ENCODE measurements at regions not wholly inside any gene's neighbourhood (a gene's known extent, or its start where the extent isn't known, plus 50 kb on each side); places are given as distances from the start of the nearest gene placed in this dataset.

- TF ChIP-seq EZH2phosphoT487 (IDR thresholded peaks at IDR 0.05; ENCODE audit: borderline replicate concordance, low read depth, low read length) (no peak), CTCF (conservative IDR thresholded peaks at IDR 0.05; ENCODE audit: low read length) (no peak)
- H3K36me3 ChIP-seq (ENCODE audit: insufficient read depth, low read length) = no peaks in the 10 kb centered on the region
- H3K4me2 ChIP-seq (ENCODE audit: low read length) = no peak overlapping the region
- no peaks in the 10 kb centered on the region for H3K4me1 ChIP-seq (ENCODE audit: insufficient read depth, low read length, poor library complexity, severe bottlenecking)
- no TSS peak for BruUV-seq (replicated peaks)
- no peaks in the 10 kb centered on the region for H3K9me2 ChIP-seq (ENCODE audit: insufficient read depth, low read length)
- no peaks in the 10 kb centered on the region for H3K9me3 ChIP-seq (ENCODE audit: low read length)
- ChIA-PET POLR2A (no interaction called here), CTCF (ENCODE audit: unreplicated experiment) (no interaction called here)
- DNase-seq (ENCODE audit: low spot score) = no peak
- H3K79me2 ChIP-seq (ENCODE audit: insufficient read depth, low read depth, low read length) = no peaks in the 10 kb centered on the region
- intact Hi-C loops (cut with micrococcal nuclease; ENCODE audit: unreplicated experiment) = no loop called here
- H2AFZ ChIP-seq (ENCODE audit: low read length) = no peak overlapping the region
- no peak overlapping the region for H3K27ac ChIP-seq (ENCODE audit: low read depth, low read length, poor library complexity, severe bottlenecking)
- no peaks in the 10 kb centered on the region for H4K20me1 ChIP-seq (ENCODE audit: insufficient read depth, low read length)
- no peak overlapping the region for H3K4me3 ChIP-seq (ENCODE audit: low read depth, low read length, poor library complexity, severe bottlenecking)
Measured at GRCh38 chr5:167750586-167750985, 540.9 kb upstream of the WWC1 start.

- BruUV-seq (replicated peaks) = no TSS peak
- no peak overlapping the region for H3K4me3 ChIP-seq (ENCODE audit: low read depth, low read length, poor library complexity, severe bottlenecking)
- intact Hi-C loops (cut with micrococcal nuclease; ENCODE audit: unreplicated experiment) = no loop called here
- H3K36me3 ChIP-seq (ENCODE audit: insufficient read depth, low read length) = no peaks in the 10 kb centered on the region
- H3K4me1 ChIP-seq (ENCODE audit: insufficient read depth, low read length, poor library complexity, severe bottlenecking) = no peaks in the 10 kb centered on the region
- DNase-seq (ENCODE audit: low spot score) = no peak
- TF ChIP-seq CTCF (conservative IDR thresholded peaks at IDR 0.05; ENCODE audit: low read length) (no peak), EZH2phosphoT487 (IDR thresholded peaks at IDR 0.05; ENCODE audit: borderline replicate concordance, low read depth, low read length) (no peak)
- H2AFZ ChIP-seq (ENCODE audit: low read length) = no peak overlapping the region
- H3K9me2 ChIP-seq (ENCODE audit: insufficient read depth, low read length) = no peaks in the 10 kb centered on the region
- no peaks in the 10 kb centered on the region for H3K9me3 ChIP-seq (ENCODE audit: low read length)
- POLR2A ChIA-PET = no interaction called here
- CTCF ChIA-PET (ENCODE audit: unreplicated experiment) = no interaction called here
- H3K79me2 ChIP-seq (ENCODE audit: insufficient read depth, low read depth, low read length) = no peaks in the 10 kb centered on the region
- H3K27ac ChIP-seq (ENCODE audit: low read depth, low read length, poor library complexity, severe bottlenecking) = no peak overlapping the region
- no peak overlapping the region for H3K4me2 ChIP-seq (ENCODE audit: low read length)
- no peaks in the 10 kb centered on the region for H4K20me1 ChIP-seq (ENCODE audit: insufficient read depth, low read length)
Measured at GRCh38 chr5:167752936-167753335, 538.5 kb upstream of the WWC1 start.

GRCh38 chr5:167753725-167754490 is 537.5 kb upstream of the WWC1 start:
- no TSS peak for BruUV-seq (replicated peaks)
- Histone ChIP-seq H3K9me2 (ENCODE audit: insufficient read depth, low read length) (no peaks in the 10 kb centered on the region), H3K4me2 (ENCODE audit: low read length) (no peak overlapping the region), H4K20me1 (ENCODE audit: insufficient read depth, low read length) (no peaks in the 10 kb centered on the region), H3K4me3 (ENCODE audit: low read depth, low read length, poor library complexity, severe bottlenecking) (no peak overlapping the region), H3K4me1 (ENCODE audit: insufficient read depth, low read length, poor library complexity, severe bottlenecking) (no peaks in the 10 kb centered on the region), H3K79me2 (ENCODE audit: insufficient read depth, low read depth, low read length) (no peaks in the 10 kb centered on the region), H3K9me3 (ENCODE audit: low read length) (no peaks in the 10 kb centered on the region), H3K36me3 (ENCODE audit: insufficient read depth, low read length) (no peaks in the 10 kb centered on the region), H3K27ac (ENCODE audit: low read depth, low read length, poor library complexity, severe bottlenecking) (no peak overlapping the region), H2AFZ (ENCODE audit: low read length) (no peak overlapping the region)
- intact Hi-C loops (cut with micrococcal nuclease; ENCODE audit: unreplicated experiment) = no loop called here
- ChIA-PET POLR2A (no interaction called here), CTCF (ENCODE audit: unreplicated experiment) (no interaction called here)
- TF ChIP-seq CTCF (conservative IDR thresholded peaks at IDR 0.05; ENCODE audit: low read length) (no peak), EZH2phosphoT487 (IDR thresholded peaks at IDR 0.05; ENCODE audit: borderline replicate concordance, low read depth, low read length) (no peak)
- DNase-seq (ENCODE audit: low spot score) = no peak
